GM23338 (cell line): ENCODE measurements at regions not wholly inside any gene's neighbourhood (a gene's known extent, or its start where the extent isn't known, plus 50 kb on each side); places are given as distances from the start of the nearest gene placed in this dataset.

Experiments used
- ATAC-seq: fragments of 200-7000 bp; cut with Tn5 transposase; 3 replicates; pipeline ENCODE4 v1.9.1; 2020
- DNase-seq: peaks from one replicate; pipeline ENCODE4 v3.0.0-alpha.2; 2015; ENCODE audit warnings: low spot score
- H2AFZ ChIP-seq: fragments of 200-600 bp; sonication (generic); 2 replicates; pipeline ENCODE4 v1.8.0; 2016; ENCODE audit warnings: antibody characterized with exemption, mild to moderate bottlenecking, moderate library complexity
- H3F3A ChIP-seq: fragments of 200-600 bp; sonication (generic); replicated peaks from 2 replicates; pipeline ENCODE4 v1.8.0; 2017; ENCODE audit warnings: antibody characterized with exemption, mixed run types, low read depth
- H3K27ac ChIP-seq: fragments of 200-600 bp; sonication (generic); 2 replicates; pipeline ENCODE4 v1.6.1; 2016; ENCODE audit warnings: low read depth
- H3K27me3 ChIP-seq: fragments of 200-600 bp; sonication (generic); 2 replicates; pipeline ENCODE4 v1.8.0; 2016; ENCODE audit warnings: mild to moderate bottlenecking, mixed run types, moderate library complexity; ENCODE audit not compliant: insufficient read depth
- H3K36me3 ChIP-seq: fragments of 200-600 bp; sonication (generic); 2 replicates; pipeline ENCODE4 v1.8.0; 2016; ENCODE audit warnings: mild to moderate bottlenecking; ENCODE audit not compliant: insufficient read depth
- H3K4me1 ChIP-seq: fragments of 200-600 bp; sonication (generic); 2 replicates; pipeline ENCODE4 v1.8.0; 2016; ENCODE audit warnings: mild to moderate bottlenecking, moderate library complexity; ENCODE audit not compliant: insufficient read depth
- H3K4me2 ChIP-seq: fragments of 200-600 bp; sonication (generic); 2 replicates; pipeline ENCODE4 v1.7.1; 2017; ENCODE audit warnings: mixed run types
- H3K4me3 ChIP-seq: fragments of 200-600 bp; sonication (generic); 2 replicates; pipeline ENCODE4 v1.6.1; 2016; ENCODE audit warnings: mixed run types
- H3K79me2 ChIP-seq: fragments of 200-600 bp; sonication (generic); replicated peaks from 2 replicates; pipeline ENCODE4 v1.8.0; 2017; ENCODE audit warnings: mild to moderate bottlenecking; ENCODE audit not compliant: insufficient read depth
- H3K9me2 ChIP-seq: fragments of 200-600 bp; sonication (generic); 2 replicates; pipeline ENCODE4 v1.8.0; 2017; ENCODE audit not compliant: insufficient read depth
- H4K20me1 ChIP-seq: fragments of 200-600 bp; sonication (generic); replicated peaks from 2 replicates; pipeline ENCODE4 v1.8.0; 2017; ENCODE audit warnings: mild to moderate bottlenecking; ENCODE audit not compliant: insufficient read depth
- H3K27ac Mint-ChIP-seq: 2 replicates; pipeline ENCODE4 v1.8.0; 2020; ENCODE audit warnings: inconsistent platforms, mild to moderate bottlenecking, moderate library complexity, mixed read lengths
- H3K27me3 Mint-ChIP-seq: 3 replicates; pipeline ENCODE4 v1.8.0; 2022; ENCODE audit warnings: low read depth, mild to moderate bottlenecking, moderate library complexity, mixed read lengths, inconsistent platforms; ENCODE audit not compliant: insufficient read depth, poor library complexity
- H3K36me3 Mint-ChIP-seq: 3 replicates; pipeline ENCODE4 v1.8.0; 2021; ENCODE audit warnings: low read depth, mild to moderate bottlenecking, inconsistent platforms, moderate library complexity, mixed read lengths
- H3K4me1 Mint-ChIP-seq: 3 replicates; pipeline ENCODE4 v1.8.0; 2020; ENCODE audit warnings: mild to moderate bottlenecking, inconsistent platforms, mixed read lengths
- H3K4me3 Mint-ChIP-seq: 3 replicates; pipeline ENCODE4 v1.8.0; 2021; ENCODE audit warnings: moderate library complexity, mild to moderate bottlenecking, inconsistent platforms, mixed read lengths
- H3K9me3 Mint-ChIP-seq: 3 replicates; pipeline ENCODE4 v1.8.0; 2020; ENCODE audit warnings: moderate library complexity, mild to moderate bottlenecking, inconsistent platforms, mixed read lengths
- CREB1 ChIP-seq: fragments of 250-450 bp; sonication (Bioruptor Pico); IDR thresholded peaks from 2 replicates; pipeline ENCODE4 v1.5.0; 2020; ENCODE audit warnings: low read depth, mild to moderate bottlenecking, moderate library complexity
- CTCF ChIP-seq, 2 experiments: fragments of 200-600 bp in 1 of 2; sonication (generic) in 1 of 2; conservative IDR thresholded peaks; 2 replicates each; pipeline versions ENCODE4 v1.5.1 to v1.6.1; 2016 to 2017; ENCODE audit warnings: antibody characterized with exemption in 2 of 2, low read depth in 2 of 2, mild to moderate bottlenecking in 2 of 2, moderate library complexity in 1 of 2
- EZH2 ChIP-seq: fragments of 200-600 bp; sonication (generic); IDR thresholded peaks from one replicate; pipeline ENCODE4 v1.8.0; 2017; ENCODE audit warnings: antibody characterized with exemption, mild to moderate bottlenecking, low read depth; ENCODE audit not compliant: unreplicated experiment
- NANOG ChIP-seq: IDR thresholded peaks from 2 replicates; pipeline ENCODE4 v1.6.1; 2016; ENCODE audit warnings: antibody characterized with exemption, borderline replicate concordance
- POLR2AphosphoS5 ChIP-seq: IDR thresholded peaks from 2 replicates; pipeline ENCODE4 v1.6.1; 2016; ENCODE audit warnings: antibody characterized with exemption, low read depth
- STAT1 ChIP-seq: IDR thresholded peaks from one replicate; pipeline ENCODE4 v1.6.1; 2016; ENCODE audit warnings: antibody characterized with exemption; ENCODE audit not compliant: unreplicated experiment
- ZNF114 ChIP-seq: fragments of 250-450 bp; sonication (Bioruptor Pico); IDR thresholded peaks from 2 replicates; pipeline ENCODE4 v1.5.0; 2020; ENCODE audit warnings: mild to moderate bottlenecking, moderate library complexity
- ZNF462 ChIP-seq: fragments of 250-450 bp; sonication (Bioruptor Pico); IDR thresholded peaks from 2 replicates; pipeline ENCODE4 v1.5.0; 2020; ENCODE audit warnings: mild to moderate bottlenecking, moderate library complexity
- TF ChIP-seq, protein P1 (sequence below): IDR thresholded peaks from 2 replicates; pipeline ENCODE4 v1.6.1; 2016; ENCODE audit warnings: antibody characterized with exemption

GRCh38 chr15:69990566-69991421, 106.9 kb downstream of the TLE3 start:
- peaks cover 8% of the 10 kb centered on the region for H3K4me1 Mint-ChIP-seq
- no peak overlapping the region for H3K4me3 Mint-ChIP-seq
- H4K20me1 ChIP-seq = no peaks in the 10 kb centered on the region; the same call in 1 of the 2 replicates
- TF ChIP-seq CREB1 (CRISPR knock-in tag) (no peak), NANOG (0 out of 2 replicates have a peak, but pooled peaks have one; percentile 54)
- H3K27me3 ChIP-seq = no peaks in the 10 kb centered on the region
- H3K27me3 Mint-ChIP-seq = peaks cover 9% of the 10 kb centered on the region
- H3K79me2 ChIP-seq = no peaks in the 10 kb centered on the region
- no peaks in the 10 kb centered on the region for H3K36me3 ChIP-seq
- no peaks in the 10 kb centered on the region for H3K9me3 Mint-ChIP-seq
- no peaks in the 10 kb centered on the region for H3F3A ChIP-seq
- peak overlapping the region; percentile 74 for H2AFZ ChIP-seq
- H3K36me3 Mint-ChIP-seq = no peaks in the 10 kb centered on the region
- 0 out of 2 replicates have a peak overlapping the region, but pooled peaks have one; percentile 13 for H3K4me3 ChIP-seq
- H3K4me2 ChIP-seq = peak overlapping the region; percentile 32; the same call in 1 of the 2 replicates
- no peak overlapping the region for H3K27ac Mint-ChIP-seq
- ATAC-seq = peak; percentile 23
- H3K9me2 ChIP-seq = no peaks in the 10 kb centered on the region
- no peak for DNase-seq
- H3K4me1 ChIP-seq = peaks cover 10% of the 10 kb centered on the region
- no peak overlapping the region for H3K27ac ChIP-seq

DNA sequence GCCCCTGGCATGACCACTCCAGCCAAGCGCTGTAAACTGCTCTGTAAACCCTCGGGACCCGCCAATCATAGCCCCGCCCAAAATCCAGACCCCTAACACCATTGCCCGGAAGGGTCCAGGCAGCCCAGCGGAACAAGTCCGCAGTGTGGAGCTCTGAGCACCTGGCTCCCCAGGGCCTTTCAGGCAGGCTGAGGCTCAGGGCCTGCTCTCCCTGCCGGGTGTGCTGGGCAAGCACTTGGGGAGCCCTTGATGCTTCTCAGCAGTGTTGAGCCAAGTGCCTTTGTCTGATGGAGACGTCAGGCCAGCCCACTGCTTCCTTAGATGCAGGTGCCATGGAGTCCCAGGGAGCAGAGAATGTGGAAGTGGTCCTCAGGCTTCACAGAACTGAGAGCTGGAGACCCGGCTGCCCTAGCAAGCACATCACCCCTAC, 106.2 kb downstream of the TLE3 start:
- no peaks in the 10 kb centered on the region for H3K27me3 ChIP-seq
- peak overlapping the region; percentile 81; the same call in 1 of the 2 replicates for H2AFZ ChIP-seq
- H3K79me2 ChIP-seq = no peaks in the 10 kb centered on the region
- peaks cover 10% of the 10 kb centered on the region for H3K4me1 ChIP-seq
- H3K4me3 ChIP-seq = no peak overlapping the region
- Mint-ChIP-seq H3K27me3 (peaks cover 6% of the 10 kb centered on the region), H3K4me3 (no peak overlapping the region), H3K4me1 (peaks cover 8% of the 10 kb centered on the region), H3K36me3 (no peaks in the 10 kb centered on the region), H3K27ac (no peak overlapping the region), H3K9me3 (no peaks in the 10 kb centered on the region)
- H3K9me2 ChIP-seq = no peaks in the 10 kb centered on the region
- H3K27ac ChIP-seq = no peak overlapping the region
- H3F3A ChIP-seq = no peaks in the 10 kb centered on the region
- H4K20me1 ChIP-seq = no peaks in the 10 kb centered on the region; the same call in 1 of the 2 replicates
- 0 out of 2 replicates have a peak overlapping the region, but pooled peaks have one; percentile 32 for H3K4me2 ChIP-seq
- ATAC-seq (peak; percentile 84), DNase-seq (peak; percentile 24)
- H3K36me3 ChIP-seq = no peaks in the 10 kb centered on the region
- TF ChIP-seq EZH2 (no peak), POLR2AphosphoS5 (no peak), CREB1 (CRISPR knock-in tag) (no peak), ZNF462 (CRISPR knock-in tag) (no peak), STAT1 (no peak), CTCF (conservative IDR thresholded peaks at IDR 0.05; ENCODE audit: low read depth in 2 of 2) (no peak), ZNF114 (CRISPR knock-in tag) (no peak)
- TF ChIP-seq, protein P1, sequence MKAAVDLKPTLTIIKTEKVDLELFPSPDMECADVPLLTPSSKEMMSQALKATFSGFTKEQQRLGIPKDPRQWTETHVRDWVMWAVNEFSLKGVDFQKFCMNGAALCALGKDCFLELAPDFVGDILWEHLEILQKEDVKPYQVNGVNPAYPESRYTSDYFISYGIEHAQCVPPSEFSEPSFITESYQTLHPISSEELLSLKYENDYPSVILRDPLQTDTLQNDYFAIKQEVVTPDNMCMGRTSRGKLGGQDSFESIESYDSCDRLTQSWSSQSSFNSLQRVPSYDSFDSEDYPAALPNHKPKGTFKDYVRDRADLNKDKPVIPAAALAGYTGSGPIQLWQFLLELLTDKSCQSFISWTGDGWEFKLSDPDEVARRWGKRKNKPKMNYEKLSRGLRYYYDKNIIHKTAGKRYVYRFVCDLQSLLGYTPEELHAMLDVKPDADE = no peak
